ENCODE measurements at regions not wholly inside any gene's neighbourhood (a gene's known extent, or its start where the extent isn't known, plus 50 kb on each side); places are given as distances from the start of the nearest gene placed in this dataset.

GRCh38 chr22:48700566-48701295 is 1126.9 kb downstream of the BRD1 start:
- Histone ChIP-seq H3K4me1 (ENCODE audit: insufficient read depth, poor library complexity, severe bottlenecking) (no peaks in the 10 kb centered on the region), H3K27me3 (ENCODE audit: insufficient read depth, poor library complexity, severe bottlenecking) (no peaks in the 10 kb centered on the region), H3K27ac (ENCODE audit: poor library complexity, severe bottlenecking) (no peak overlapping the region), H3K4me3 (ENCODE audit: severe bottlenecking) (no peak overlapping the region), H3K9me3 (ENCODE audit: severe bottlenecking) (peaks cover 3% of the 10 kb centered on the region), H3K36me3 (ENCODE audit: low read depth) (no peaks in the 10 kb centered on the region)
- no peak for TF ChIP-seq CTCF (IDR thresholded peaks at IDR 0.05; ENCODE audit: poor library complexity, severe bottlenecking)
- DNase-seq (ENCODE audit: low spot score) (no peak), ATAC-seq (ENCODE audit: low read depth) (no peak)

GRCh38 chr22:48700180-48700565 is 1127.5 kb downstream of the BRD1 start:
- Histone ChIP-seq H3K9me3 (ENCODE audit: severe bottlenecking) (peaks cover 3% of the 10 kb centered on the region), H3K27ac (ENCODE audit: poor library complexity, severe bottlenecking) (no peak overlapping the region), H3K4me1 (ENCODE audit: insufficient read depth, poor library complexity, severe bottlenecking) (no peaks in the 10 kb centered on the region), H3K4me3 (ENCODE audit: severe bottlenecking) (no peak overlapping the region), H3K36me3 (ENCODE audit: low read depth) (no peaks in the 10 kb centered on the region), H3K27me3 (ENCODE audit: insufficient read depth, poor library complexity, severe bottlenecking) (no peaks in the 10 kb centered on the region)
- no peak for TF ChIP-seq CTCF (IDR thresholded peaks at IDR 0.05; ENCODE audit: poor library complexity, severe bottlenecking)
- DNase-seq (ENCODE audit: low spot score) (no peak), ATAC-seq (ENCODE audit: low read depth) (no peak)

DNA sequence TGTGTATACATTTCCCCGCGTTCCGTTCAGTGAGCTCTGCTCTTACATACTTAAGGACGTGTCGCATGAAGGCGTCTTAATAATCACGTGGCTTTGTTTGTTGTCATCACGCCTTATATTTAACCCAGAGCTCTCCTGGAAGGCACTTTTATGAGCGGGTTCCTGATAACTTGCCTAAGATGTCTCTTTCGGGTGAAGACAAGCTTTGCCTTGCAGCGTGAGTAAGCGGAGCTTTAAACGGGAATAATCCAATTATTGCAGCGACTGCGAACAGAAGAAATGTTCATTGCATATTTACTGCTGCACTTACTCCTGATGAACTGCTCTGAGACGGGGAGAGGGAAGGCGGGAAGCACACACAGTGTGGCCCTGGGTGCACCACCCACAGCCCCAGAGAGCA is 1128.2 kb downstream of the BRD1 start:
- H3K4me1 ChIP-seq (ENCODE audit: insufficient read depth, poor library complexity, severe bottlenecking) = no peaks in the 10 kb centered on the region

GRCh38 chr22:48698618-48699017 is 1129.1 kb downstream of the BRD1 start:
- ATAC-seq (ENCODE audit: low read depth) (no peak), DNase-seq (ENCODE audit: low spot score) (no peak)
- Histone ChIP-seq H3K36me3 (ENCODE audit: low read depth) (no peaks in the 10 kb centered on the region), H3K9me3 (ENCODE audit: severe bottlenecking) (peaks cover 3% of the 10 kb centered on the region), H3K4me1 (ENCODE audit: insufficient read depth, poor library complexity, severe bottlenecking) (no peaks in the 10 kb centered on the region), H3K27me3 (ENCODE audit: insufficient read depth, poor library complexity, severe bottlenecking) (no peaks in the 10 kb centered on the region), H3K4me3 (ENCODE audit: severe bottlenecking) (no peak overlapping the region), H3K27ac (ENCODE audit: poor library complexity, severe bottlenecking) (no peak overlapping the region)
- no peak for TF ChIP-seq CTCF (IDR thresholded peaks at IDR 0.05; ENCODE audit: poor library complexity, severe bottlenecking)

More for the DNA sequence above, 1128.2 kb downstream of the BRD1 start:
- ATAC-seq (ENCODE audit: low read depth) = no peak
- no peak overlapping the region for H3K27ac ChIP-seq (ENCODE audit: poor library complexity, severe bottlenecking)
- TF ChIP-seq CTCF (IDR thresholded peaks at IDR 0.05; ENCODE audit: poor library complexity, severe bottlenecking) = no peak
- no peak overlapping the region for H3K4me3 ChIP-seq (ENCODE audit: severe bottlenecking)
- H3K9me3 ChIP-seq (ENCODE audit: severe bottlenecking) = peaks cover 3% of the 10 kb centered on the region
- DNase-seq (ENCODE audit: low spot score) = no peak
- H3K36me3 ChIP-seq (ENCODE audit: low read depth) = no peaks in the 10 kb centered on the region
- no peaks in the 10 kb centered on the region for H3K27me3 ChIP-seq (ENCODE audit: insufficient read depth, poor library complexity, severe bottlenecking)

DNA sequence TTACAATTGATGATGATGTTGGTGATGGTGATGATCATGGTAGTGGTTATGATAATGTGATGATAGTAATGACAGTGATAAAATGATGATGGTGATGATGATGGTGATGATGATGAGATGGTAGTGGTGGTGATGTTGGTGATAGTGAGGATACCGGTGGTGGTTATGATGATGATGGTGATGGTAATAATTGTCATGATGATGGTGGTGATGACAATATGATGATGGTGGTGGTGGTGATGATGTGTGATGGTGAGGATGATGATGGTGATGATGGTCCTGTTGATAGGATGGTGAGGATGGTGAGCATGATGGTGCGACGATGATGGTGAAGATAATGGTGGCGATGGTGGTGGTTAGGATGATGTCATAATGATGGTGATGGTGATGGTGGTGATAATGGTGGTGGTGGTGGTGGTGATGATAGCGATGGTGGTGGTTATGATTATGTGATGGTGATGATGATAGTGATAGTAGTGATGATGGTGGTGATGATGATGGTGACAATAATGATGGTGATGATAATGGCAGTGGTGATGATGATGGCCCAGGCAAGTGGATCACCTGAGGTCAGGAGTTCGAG is 1129.9 kb downstream of the BRD1 start:
- DNase-seq (ENCODE audit: low spot score) = no peak
- H3K9me3 ChIP-seq (ENCODE audit: severe bottlenecking) = peaks cover 3% of the 10 kb centered on the region
- H3K4me1 ChIP-seq (ENCODE audit: insufficient read depth, poor library complexity, severe bottlenecking) = no peaks in the 10 kb centered on the region

More for the DNA sequence above, 1129.9 kb downstream of the BRD1 start:
- ATAC-seq (ENCODE audit: low read depth) = no peak
- TF ChIP-seq CTCF (IDR thresholded peaks at IDR 0.05; ENCODE audit: poor library complexity, severe bottlenecking) = no peak
- no peaks in the 10 kb centered on the region for H3K27me3 ChIP-seq (ENCODE audit: insufficient read depth, poor library complexity, severe bottlenecking)
- H3K4me3 ChIP-seq (ENCODE audit: severe bottlenecking) = no peak overlapping the region
- H3K36me3 ChIP-seq (ENCODE audit: low read depth) = no peaks in the 10 kb centered on the region
- no peak overlapping the region for H3K27ac ChIP-seq (ENCODE audit: poor library complexity, severe bottlenecking)
